ENCODE measurements at regions not wholly inside any gene's neighbourhood (a gene's known extent, or its start where the extent isn't known, plus 50 kb on each side); places are given as distances from the start of the nearest gene placed in this dataset.
A peak's percentile ranks its signal among the peaks of the same experiment; 100 is the strongest.
"Not testable (repeated sequence)": the region's sequence is repeated elsewhere in the genome, so short reads cannot be mapped to it uniquely, and the experiment has no call there.

DNA sequence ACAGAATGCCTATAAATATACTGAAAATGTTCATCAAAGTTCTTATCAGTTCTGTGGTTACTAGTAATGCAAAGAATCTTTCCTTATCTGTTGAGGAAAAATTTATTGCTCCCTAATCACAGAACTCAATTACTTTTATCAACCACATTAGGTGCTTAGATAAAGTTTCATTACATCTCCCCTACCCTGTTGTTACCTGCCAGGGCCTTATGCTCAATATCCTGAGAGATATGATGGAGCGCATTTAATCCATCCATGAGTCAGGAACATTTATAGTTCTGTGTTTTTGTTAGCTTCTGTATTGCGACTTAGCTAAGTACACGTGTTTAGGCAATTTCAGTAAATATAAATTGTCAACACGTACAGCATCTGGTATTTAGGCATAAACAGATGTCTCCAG, 164.3 kb upstream of the ST8SIA4 start:
- intact Hi-C loops (cut with DNase I) = no loop called here
- Histone ChIP-seq H3K36me3 (no peaks in the 10 kb centered on the region), H3K4me3 (no peak overlapping the region), H3K4me1 (no peaks in the 10 kb centered on the region), H3K27ac (no peak overlapping the region), H3K27me3 (no peaks in the 10 kb centered on the region), H3K9me3 (no peaks in the 10 kb centered on the region)
- no peak for FAIRE-seq
- TF ChIP-seq, protein P1, sequence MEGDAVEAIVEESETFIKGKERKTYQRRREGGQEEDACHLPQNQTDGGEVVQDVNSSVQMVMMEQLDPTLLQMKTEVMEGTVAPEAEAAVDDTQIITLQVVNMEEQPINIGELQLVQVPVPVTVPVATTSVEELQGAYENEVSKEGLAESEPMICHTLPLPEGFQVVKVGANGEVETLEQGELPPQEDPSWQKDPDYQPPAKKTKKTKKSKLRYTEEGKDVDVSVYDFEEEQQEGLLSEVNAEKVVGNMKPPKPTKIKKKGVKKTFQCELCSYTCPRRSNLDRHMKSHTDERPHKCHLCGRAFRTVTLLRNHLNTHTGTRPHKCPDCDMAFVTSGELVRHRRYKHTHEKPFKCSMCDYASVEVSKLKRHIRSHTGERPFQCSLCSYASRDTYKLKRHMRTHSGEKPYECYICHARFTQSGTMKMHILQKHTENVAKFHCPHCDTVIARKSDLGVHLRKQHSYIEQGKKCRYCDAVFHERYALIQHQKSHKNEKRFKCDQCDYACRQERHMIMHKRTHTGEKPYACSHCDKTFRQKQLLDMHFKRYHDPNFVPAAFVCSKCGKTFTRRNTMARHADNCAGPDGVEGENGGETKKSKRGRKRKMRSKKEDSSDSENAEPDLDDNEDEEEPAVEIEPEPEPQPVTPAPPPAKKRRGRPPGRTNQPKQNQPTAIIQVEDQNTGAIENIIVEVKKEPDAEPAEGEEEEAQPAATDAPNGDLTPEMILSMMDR (IDR thresholded peaks at IDR 0.05) = no peak
- DNase-seq = no peak
- no peak for ATAC-seq
- WGBS, 2 donors = 53 to 55% methylated on average over 4 of the region's 4 CpGs

DNA sequence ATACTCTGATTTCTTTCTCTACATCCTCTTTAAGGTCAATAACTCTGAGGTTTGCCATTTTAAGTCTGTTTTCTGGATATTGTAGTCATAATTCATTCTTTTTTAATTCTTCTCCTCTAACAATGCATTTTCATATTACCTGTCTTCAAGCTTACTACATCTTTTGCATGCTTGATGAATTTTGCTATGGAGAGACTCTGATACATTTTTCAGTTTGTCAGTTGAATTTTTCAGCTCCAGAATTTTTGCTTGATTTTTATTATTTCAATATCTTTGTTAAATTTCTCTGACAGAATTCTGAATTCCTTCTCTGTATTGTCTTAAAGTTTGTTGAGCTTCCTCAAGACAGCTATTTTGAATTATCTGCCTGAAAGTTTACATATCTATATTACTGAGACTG, 159.8 kb upstream of the ST8SIA4 start:
- FAIRE-seq (no peak), ATAC-seq (no peak), DNase-seq (no peak)
- Histone ChIP-seq H3K27ac (no peak overlapping the region), H3K4me1 (no peaks in the 10 kb centered on the region), H3K4me3 (no peak overlapping the region), H3K36me3 (no peaks in the 10 kb centered on the region), H3K27me3 (no peaks in the 10 kb centered on the region), H3K9me3 (no peaks in the 10 kb centered on the region)
- TF ChIP-seq, protein P1 (IDR thresholded peaks at IDR 0.05) = no peak
- intact Hi-C loops (cut with DNase I) = no loop called here

DNA sequence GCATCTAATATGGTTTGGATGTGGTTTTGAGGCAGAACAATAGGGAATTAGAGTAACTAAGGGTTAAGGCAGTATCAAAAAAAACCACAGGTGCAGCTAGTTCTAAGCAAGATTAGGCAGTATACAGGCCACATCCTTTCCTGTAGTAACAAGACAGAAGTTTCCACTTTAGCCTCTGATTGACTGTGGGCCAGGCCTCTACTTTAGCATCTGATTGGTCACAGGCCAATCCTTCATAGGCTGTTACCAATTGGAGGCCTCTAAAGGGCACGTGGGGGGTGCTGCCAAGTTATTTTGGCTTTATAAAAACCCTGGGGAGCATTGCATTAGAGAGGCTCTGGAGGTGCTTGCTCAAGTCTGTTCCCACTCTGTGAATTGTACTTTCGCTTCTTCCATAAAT, 144.1 kb upstream of the ST8SIA4 start:
- ATAC-seq = no peak
- Histone ChIP-seq H3K27ac (no peak overlapping the region), H3K27me3 (no peaks in the 10 kb centered on the region), H3K36me3 (no peaks in the 10 kb centered on the region), H3K4me1 (no peaks in the 10 kb centered on the region), H3K9me3 (no peaks in the 10 kb centered on the region), H3K4me3 (no peak overlapping the region)
- WGBS, 2 donors = 59 to 71% methylated on average over 2 of the region's 2 CpGs
- FAIRE-seq = no peak
- intact Hi-C loops (cut with DNase I) = no loop called here
- TF ChIP-seq, protein P1 (IDR thresholded peaks at IDR 0.05) = no peak
- no peak for DNase-seq

DNA sequence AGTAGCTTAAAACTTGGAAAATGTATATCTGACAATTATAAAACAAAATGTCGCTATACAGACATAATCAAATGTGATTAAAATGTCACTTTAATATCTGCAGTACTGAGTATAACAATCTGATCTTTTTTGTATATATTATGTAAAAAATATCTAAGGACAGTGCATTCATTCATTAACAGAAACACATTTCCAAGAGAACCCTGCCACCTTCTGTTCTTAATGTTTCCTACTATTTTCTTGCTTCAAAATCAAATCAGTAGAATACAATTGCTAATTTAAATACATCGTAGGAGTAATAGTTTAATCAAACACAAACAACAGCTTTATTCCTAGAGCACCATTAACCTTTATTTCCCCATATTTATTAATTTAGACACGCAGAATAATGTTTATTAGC, 142.6 kb upstream of the ST8SIA4 start:
- no peak for DNase-seq
- Histone ChIP-seq H3K4me1 (no peaks in the 10 kb centered on the region), H3K4me3 (no peak overlapping the region), H3K27me3 (no peaks in the 10 kb centered on the region), H3K36me3 (no peaks in the 10 kb centered on the region), H3K9me3 (no peaks in the 10 kb centered on the region), H3K27ac (no peak overlapping the region)
- intact Hi-C loops (cut with DNase I) = no loop called here
- WGBS, 2 donors = 46 to 54% methylated on average over 3 of the region's 3 CpGs
- TF ChIP-seq, protein P1 (IDR thresholded peaks at IDR 0.05) = no peak
- no peak for ATAC-seq
- FAIRE-seq = peak; percentile 13

DNA sequence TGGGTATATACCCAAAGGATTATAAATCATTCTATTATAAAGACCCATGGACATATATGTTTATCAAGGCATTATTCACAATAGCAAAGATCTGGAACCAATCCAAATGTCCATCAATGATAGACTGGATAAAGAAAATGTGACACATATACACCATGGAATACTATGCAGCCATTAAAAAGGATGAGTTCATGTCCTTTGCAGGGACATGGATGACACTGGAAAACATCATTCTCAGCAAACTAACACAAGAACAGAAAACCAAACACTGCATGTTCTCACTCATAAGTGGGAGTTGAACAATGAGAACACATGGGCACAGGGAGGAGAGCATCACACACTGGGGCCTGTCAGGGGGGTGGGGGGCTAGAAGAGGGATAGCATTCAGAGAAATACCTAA, 136.9 kb upstream of the ST8SIA4 start:
- H3K36me3 ChIP-seq; H3K9me3 ChIP-seq; FAIRE-seq; H3K4me3 ChIP-seq; intact Hi-C loops (cut with DNase I); H3K27me3 ChIP-seq; H3K4me1 ChIP-seq; DNase-seq; ATAC-seq; H3K27ac ChIP-seq: not testable (repeated sequence)

DNA sequence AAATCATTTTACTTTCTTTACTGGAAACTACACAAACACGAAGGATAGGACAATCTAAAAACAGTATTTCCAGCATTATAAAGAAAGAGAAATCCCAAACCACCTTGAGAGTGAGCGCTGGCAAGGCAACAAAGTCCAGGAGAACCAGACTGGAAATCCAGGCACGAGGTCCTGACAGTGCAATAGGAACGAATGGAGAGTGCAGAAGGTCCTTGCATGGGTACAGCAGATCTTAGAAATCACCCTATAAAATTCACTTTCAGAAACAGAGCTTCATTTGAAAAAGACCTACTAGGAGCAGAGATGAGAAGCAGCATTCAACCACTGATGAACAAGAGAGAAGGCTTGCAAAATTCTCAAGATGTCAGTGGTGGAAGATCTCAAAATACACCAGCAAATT, 133.7 kb upstream of the ST8SIA4 start:
- Histone ChIP-seq H3K27ac (no peak overlapping the region), H3K36me3 (no peaks in the 10 kb centered on the region), H3K9me3 (no peaks in the 10 kb centered on the region), H3K27me3 (no peaks in the 10 kb centered on the region), H3K4me3 (no peak overlapping the region), H3K4me1 (no peaks in the 10 kb centered on the region)
- 54 to 64% methylated on average over 4 of the region's 4 CpGs for WGBS, 2 donors
- ATAC-seq (no peak), FAIRE-seq (no peak), DNase-seq (no peak)
- intact Hi-C loops (cut with DNase I) = no loop called here
- TF ChIP-seq, protein P1 (IDR thresholded peaks at IDR 0.05) = no peak
